IPS-NIHi7 (cell line): ENCODE measurements at regions not wholly inside any gene's neighbourhood (a gene's known extent, or its start where the extent isn't known, plus 50 kb on each side); places are given as distances from the start of the nearest gene placed in this dataset.

ENCODE experiments used
- DNase-seq: peaks from one replicate; pipeline ENCODE4 v3.0.0; 2012; ENCODE audit warnings: mixed read lengths; ENCODE audit errors: extremely low spot score

- no peak for DNase-seq
Measured at GRCh38 chr10:58996866-58997265, 179.6 kb upstream of the PHYHIPL start.

DNA sequence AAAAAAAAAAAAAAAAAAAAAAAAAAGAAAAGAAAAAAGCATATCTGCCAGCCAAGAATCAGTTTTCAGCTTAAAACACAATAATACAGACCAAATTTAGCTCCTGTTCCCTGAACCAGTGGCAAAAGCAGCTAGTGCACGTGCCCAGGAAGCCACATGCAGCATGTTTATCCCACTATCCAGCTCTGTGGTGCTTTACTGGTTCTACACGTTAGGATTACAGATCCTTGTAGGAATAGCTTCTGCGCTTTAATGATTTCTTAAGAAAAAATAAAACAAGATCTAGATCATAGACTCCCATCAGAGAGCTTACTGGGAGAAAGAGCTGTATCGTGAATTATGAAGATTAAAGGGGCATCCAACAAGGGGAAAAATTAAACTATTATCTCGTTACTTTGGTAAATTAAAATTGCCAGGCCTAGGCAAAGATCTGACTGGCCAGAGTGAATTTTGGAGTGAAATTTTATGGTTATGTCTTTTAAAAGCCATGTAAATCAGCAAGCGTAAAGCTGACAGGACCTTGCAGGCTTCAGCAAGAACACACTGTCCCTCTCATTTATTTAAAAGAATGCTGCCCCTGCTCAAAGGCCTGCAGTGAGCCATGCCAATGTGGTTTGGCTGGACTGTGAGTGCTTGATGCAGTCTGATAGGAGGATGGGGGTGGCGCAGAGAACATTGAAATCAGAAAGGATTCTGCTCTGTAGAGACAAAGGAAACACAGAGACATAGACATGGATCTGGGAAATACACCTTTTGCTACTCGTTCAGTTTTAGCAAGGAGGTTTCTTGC, 177.3 kb upstream of the PHYHIPL start:
- no peak for DNase-seq

GRCh38 chr10:59000162-59000825, 176.1 kb upstream of the PHYHIPL start:
- DNase-seq = no peak

- DNase-seq = no peak
Measured at GRCh38 chr10:59002011-59002410, 174.4 kb upstream of the PHYHIPL start.

GRCh38 chr10:59003203-59003602, 173.2 kb upstream of the PHYHIPL start:
- no peak for DNase-seq

GRCh38 chr10:59004392-59004791, 172.1 kb upstream of the PHYHIPL start:
- no peak for DNase-seq

DNA sequence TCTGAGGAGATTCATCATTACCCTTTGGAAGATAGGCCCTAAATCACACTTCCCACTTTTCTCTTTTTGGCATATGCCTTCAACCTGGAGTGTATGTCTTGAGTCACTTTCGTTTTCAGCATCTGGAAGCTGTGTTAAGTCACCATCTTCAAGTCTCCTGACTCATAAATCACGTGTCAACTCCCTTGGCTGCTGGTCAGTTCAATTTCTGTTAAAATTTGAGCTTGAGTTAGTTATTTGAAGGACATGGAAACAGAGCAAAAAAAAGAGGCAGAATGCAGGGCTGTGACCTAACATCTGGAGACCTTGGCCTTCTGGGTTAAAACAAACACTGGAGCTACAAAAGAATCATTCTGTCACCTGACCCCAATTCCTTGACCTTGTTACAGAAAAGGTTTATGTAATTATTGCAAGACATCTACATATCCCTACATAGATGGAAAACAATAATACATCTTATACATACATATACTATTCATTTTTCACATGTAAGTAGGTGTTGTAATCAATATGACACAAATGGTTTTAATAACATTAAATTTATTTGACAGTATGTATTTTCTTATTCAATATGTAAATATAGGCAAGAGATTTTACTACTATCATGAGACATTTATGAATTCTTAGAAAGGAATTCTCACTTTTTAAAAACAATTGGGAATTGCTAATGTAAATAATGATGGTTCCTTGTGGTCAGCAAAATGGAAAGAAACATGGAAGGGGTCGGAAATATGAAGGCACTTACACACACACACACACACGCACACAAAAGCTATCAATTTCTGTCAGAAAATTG, 169.7 kb upstream of the PHYHIPL start:
- no peak for DNase-seq

DNA sequence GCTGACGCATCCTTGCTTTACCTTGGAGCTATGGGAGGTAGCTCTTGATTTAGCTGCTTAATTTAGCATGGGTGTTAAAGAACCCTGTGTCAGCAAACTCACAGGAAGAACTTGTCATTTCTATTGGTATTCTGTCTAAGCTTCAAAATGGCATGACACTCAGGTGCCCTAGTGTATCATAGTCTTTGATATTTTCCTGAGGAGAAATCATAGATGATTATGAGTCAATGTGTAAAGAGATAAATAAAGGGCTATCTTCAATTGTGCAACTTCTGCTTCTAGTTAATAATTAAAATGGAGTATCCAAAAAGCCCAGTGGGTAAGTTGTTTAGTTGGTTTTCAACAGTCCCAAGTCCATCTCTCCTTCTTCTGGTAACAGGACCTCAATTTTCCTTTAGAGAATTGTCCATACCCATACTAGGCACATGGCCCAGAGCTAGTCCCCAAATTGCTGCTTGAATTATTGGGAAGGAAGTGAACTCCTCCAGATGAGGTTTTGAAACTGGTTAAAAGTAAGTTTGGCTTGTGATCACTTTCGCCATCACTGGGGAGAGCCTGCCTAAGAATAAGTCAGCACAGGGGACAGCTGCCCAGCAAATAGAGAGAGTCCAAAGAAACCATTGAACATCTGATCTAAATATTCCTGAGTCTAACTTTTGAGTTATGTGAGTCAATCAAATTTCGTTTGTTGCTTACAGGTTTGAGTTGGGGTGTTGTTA, 169.0 kb upstream of the PHYHIPL start:
- DNase-seq = no peak

DNA sequence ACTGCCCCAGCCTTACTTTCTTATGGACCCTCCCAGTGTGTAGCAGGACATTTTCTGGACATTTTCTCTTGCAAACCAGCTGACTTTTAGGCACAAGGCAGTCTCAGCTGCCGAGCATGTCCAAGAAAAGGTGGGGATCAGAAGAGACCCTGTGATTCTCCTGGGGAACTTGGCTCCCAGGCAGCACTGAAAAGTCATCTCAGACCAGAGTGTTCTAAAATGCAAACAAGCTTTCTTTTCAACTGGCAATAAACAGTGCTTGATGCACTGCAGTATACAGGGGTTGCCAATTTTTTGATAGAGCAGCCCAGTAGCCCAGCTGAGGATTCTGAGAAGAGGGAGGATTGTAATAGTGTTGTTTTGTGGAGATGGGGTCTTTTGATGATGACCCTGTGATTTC, 168.0 kb upstream of the PHYHIPL start:
- no peak for DNase-seq

DNA sequence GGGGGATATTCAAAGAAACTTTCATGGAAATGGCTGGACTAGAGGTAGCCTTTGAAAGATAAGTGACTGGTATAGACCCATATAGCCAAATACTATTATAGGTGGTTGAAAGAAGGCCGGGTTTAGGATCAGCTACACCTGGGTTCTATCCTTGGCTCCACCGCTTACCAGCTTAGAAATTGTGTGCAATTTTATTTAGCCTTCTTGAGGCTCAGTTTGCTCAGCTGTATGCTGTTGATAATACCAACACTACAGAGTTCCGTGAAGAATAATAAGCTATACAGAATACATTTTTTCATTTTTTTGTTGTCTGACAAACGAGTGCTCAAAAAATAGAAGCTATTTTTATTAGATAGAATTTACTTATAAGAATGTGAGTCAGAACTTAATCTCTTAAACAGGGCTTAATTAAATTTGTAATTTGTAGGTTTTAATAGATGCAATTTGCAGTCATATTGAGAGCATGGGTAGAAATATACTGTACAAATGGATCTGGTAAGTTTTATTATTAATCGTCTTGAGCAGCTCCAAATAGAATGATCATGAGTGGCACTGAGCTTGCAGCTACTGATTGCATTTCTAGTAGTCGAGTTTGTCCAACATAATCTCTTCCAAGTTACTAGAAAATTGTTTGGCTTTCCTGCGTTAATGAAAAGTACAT, 164.3 kb upstream of the PHYHIPL start:
- DNase-seq = no peak

DNA sequence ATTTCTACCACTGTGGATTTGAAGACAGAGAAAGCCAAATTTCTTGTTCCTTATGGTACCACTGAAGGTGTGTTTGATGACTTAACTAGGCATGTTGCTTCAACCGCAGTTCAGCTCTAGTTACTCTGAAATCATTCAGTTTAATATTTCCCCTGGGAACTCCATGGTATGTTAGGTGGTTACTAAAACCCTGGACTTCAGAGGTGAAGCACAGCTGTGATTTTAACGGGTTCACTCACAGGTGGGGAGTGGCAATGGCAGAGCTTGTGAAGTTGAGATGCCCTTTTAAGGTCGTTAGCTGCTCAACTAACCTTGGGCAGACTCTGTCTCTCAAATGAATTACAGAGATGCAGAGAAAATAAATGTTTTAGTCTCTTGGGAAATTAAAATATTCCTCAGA, 163.6 kb upstream of the PHYHIPL start:
- no peak for DNase-seq

DNA sequence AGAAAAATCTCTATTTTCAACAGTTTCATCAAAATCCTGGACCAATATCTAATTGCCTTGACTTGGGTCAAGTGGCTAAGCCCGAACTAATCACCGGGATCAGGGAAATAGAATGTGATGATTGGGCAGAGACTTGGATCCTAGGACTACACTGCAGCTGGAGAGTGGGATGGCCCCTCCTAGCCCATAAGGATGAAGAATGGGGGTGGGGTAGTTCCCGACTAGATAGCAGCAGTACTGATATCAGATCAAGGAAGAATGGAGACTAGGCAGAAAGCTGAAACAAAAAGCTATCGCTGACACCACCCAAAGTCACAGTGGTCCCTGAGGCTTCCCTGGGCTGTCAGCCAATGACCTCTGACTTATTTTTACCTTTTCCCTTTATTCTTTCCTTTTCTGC, 160.4 kb upstream of the PHYHIPL start:
- peak; percentile 22 for DNase-seq

GRCh38 chr10:59018977-59019376, 157.5 kb upstream of the PHYHIPL start:
- no peak for DNase-seq

DNA sequence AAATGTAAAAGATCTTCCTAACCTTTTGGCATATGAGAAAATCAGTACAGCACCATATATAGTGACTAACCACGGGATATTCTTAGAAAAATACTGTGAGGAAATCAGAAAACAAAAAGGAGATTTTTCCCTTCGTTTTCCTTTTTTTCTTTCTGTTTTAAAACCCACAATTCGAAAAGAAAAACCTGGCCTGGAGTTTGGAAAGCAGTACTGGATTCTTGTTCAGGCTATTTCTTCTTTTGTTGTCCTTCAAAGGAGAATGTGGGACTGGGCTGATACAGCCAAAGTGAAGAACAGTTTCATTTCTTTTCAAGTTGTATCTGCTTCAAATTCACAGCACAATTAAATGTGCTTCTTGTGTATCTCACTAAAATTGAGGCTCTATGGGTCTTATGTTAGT, 156.8 kb upstream of the PHYHIPL start:
- DNase-seq = no peak

DNA sequence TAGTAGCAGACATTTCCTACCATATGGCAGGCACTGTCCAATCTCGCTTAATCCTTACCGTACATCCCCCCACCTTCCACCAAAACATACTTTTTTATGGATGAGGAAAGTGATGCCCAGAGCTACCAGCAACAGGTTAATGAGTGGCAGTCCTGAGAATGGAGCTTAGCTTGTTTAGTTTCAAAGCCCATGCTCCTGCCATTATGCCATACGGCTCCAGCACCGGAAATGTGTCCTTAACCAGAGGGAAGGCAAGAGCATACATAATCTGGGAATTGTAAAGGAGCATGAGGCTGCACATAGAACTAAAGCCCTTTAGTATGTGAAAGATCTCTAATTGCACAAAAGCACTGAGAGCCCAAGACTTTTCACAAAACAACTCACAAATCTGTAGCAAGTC, 155.9 kb upstream of the PHYHIPL start:
- DNase-seq = no peak

GRCh38 chr10:59025981-59026765, 150.3 kb upstream of the PHYHIPL start:
- no peak for DNase-seq

GRCh38 chr10:59027975-59028655, 148.3 kb upstream of the PHYHIPL start:
- DNase-seq = no peak

- no peak for DNase-seq
Measured at GRCh38 chr10:59033622-59034021, 142.8 kb upstream of the PHYHIPL start.

- no peak for DNase-seq
Measured at GRCh38 chr10:59036311-59037017, 140.0 kb upstream of the PHYHIPL start.
